Nephron progenitor cell (in vitro differentiated cells): ENCODE measurements at regions not wholly inside any gene's neighbourhood (a gene's known extent, or its start where the extent isn't known, plus 50 kb on each side); places are given as distances from the start of the nearest gene placed in this dataset.

Experiments used
- DNase-seq: peaks from one replicate; pipeline ENCODE4 v3.0.0; 2021
- H3K27ac Mint-ChIP-seq: 2 replicates; pipeline ENCODE4 v1.8.0; 2021; ENCODE audit warnings: mild to moderate bottlenecking, moderate library complexity, mixed read lengths
- H3K27me3 Mint-ChIP-seq: 2 replicates; pipeline ENCODE4 v1.8.0; 2021; ENCODE audit warnings: mild to moderate bottlenecking, low read depth, mixed read lengths; ENCODE audit not compliant: poor library complexity
- H3K36me3 Mint-ChIP-seq: 2 replicates; pipeline ENCODE4 v1.8.0; 2021; ENCODE audit warnings: low read depth, mixed read lengths
- H3K4me1 Mint-ChIP-seq: 2 replicates; pipeline ENCODE4 v1.8.0; 2021; ENCODE audit warnings: mixed read lengths
- H3K4me3 Mint-ChIP-seq: 2 replicates; pipeline ENCODE4 v1.8.0; 2021; ENCODE audit warnings: mild to moderate bottlenecking, moderate library complexity, mixed read lengths
- H3K9me3 Mint-ChIP-seq: 2 replicates; pipeline ENCODE4 v1.8.0; 2021; ENCODE audit warnings: mild to moderate bottlenecking, moderate library complexity, mixed read lengths
- TF ChIP-seq, protein P1 (sequence below): fragments of 200-600 bp; sonication (generic); IDR thresholded peaks from 2 replicates; pipeline ENCODE4 v1.5.0; 2021; ENCODE audit warnings: antibody characterized with exemption

DNA sequence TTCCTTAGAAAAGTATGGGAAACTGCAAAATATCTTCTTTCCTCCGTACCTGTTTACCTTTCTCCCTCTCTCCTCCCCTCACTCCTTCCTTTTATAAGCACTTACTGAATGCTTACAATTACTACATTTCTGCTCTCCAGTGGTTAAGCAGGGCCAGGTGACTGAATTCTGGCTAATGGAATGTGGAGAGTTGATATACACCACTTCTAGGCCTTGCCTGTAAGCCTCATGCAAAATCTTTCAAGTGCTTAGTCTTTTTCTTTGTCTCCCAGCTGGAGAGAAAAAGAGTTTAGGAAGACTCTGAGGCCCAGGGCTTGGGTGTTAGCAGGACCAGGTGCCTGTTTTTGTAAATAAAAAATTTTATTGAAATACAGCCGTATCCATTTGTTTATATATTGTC, 77.7 kb upstream of the CACNA1E start:
- Mint-ChIP-seq H3K27me3 (peaks cover 10% of the 10 kb centered on the region), H3K4me1 (peaks cover 6% of the 10 kb centered on the region)

DNA sequence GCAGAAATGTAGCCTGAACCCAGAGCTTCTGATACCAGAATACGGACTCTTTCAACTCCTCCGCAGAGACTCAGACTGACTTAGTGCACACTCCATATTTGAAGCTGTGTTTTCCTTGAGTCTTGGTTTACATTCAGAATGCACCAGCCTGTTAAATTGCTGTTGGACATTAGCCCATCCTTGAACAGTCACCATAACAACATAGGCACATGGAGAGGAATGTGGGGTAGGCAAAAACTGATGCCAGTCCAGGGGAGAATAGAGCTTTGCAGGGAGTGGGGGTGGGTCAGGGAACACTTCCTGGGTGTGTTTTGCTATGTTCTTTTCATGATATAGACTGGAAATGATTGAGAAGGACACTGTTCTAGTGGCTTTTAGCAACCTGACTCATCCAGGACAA, 76.3 kb upstream of the CACNA1E start:
- peaks cover 2% of the 10 kb centered on the region for H3K9me3 Mint-ChIP-seq
- peaks cover 12% of the 10 kb centered on the region for H3K27me3 Mint-ChIP-seq
- no peak for DNase-seq
- TF ChIP-seq, protein P1, sequence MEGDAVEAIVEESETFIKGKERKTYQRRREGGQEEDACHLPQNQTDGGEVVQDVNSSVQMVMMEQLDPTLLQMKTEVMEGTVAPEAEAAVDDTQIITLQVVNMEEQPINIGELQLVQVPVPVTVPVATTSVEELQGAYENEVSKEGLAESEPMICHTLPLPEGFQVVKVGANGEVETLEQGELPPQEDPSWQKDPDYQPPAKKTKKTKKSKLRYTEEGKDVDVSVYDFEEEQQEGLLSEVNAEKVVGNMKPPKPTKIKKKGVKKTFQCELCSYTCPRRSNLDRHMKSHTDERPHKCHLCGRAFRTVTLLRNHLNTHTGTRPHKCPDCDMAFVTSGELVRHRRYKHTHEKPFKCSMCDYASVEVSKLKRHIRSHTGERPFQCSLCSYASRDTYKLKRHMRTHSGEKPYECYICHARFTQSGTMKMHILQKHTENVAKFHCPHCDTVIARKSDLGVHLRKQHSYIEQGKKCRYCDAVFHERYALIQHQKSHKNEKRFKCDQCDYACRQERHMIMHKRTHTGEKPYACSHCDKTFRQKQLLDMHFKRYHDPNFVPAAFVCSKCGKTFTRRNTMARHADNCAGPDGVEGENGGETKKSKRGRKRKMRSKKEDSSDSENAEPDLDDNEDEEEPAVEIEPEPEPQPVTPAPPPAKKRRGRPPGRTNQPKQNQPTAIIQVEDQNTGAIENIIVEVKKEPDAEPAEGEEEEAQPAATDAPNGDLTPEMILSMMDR, result no peak
- no peaks in the 10 kb centered on the region for H3K4me1 Mint-ChIP-seq
- no peak overlapping the region for H3K4me3 Mint-ChIP-seq
- H3K36me3 Mint-ChIP-seq, result no peaks in the 10 kb centered on the region
- H3K27ac Mint-ChIP-seq, result no peak overlapping the region

More for the DNA sequence above, 77.7 kb upstream of the CACNA1E start:
- DNase-seq, result no peak
- no peak overlapping the region for H3K4me3 Mint-ChIP-seq
- no peak overlapping the region for H3K27ac Mint-ChIP-seq
- TF ChIP-seq, protein P1, result no peak
- H3K9me3 Mint-ChIP-seq, result no peaks in the 10 kb centered on the region
- no peaks in the 10 kb centered on the region for H3K36me3 Mint-ChIP-seq

DNA sequence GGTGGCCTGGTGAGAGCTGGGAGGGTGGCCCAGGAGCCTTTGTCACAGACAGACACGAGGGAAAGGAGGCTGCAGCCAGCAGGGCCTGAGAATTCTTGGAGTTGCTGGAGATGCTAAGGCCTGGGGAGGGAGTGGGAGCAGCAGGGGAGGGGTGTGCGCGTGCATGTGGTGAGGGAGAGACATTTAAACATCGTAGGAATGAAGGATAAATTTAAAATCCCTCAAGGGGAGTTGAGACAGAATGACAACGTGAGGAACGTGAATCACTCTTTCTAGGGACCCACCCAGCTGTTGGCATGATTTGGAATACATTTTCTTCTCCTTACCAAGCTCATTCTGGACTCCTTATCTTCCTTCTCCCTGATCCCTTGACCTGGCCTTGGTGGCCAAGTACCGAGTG, 73.3 kb upstream of the CACNA1E start:
- Mint-ChIP-seq H3K36me3 (no peaks in the 10 kb centered on the region), H3K27ac (no peak overlapping the region)

DNA sequence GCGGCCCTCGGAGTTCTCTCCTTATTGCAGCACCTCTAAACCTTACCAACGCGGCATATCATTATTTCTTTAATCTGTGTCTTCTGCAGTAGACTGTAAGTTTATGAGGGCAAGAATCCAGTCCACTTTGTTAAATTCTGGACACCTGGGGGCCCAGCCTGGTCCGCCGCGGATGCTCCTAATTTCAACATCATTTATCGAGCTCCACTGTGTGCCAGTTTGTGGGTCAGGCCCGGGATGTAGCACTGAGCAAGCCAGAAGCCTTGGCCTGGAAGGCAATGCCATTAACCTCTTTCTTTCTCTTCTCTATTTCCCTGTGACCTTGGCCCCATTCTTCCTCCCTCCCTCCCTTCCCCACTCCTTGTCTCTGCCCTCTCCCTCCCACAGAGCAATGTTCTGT, 70.6 kb upstream of the CACNA1E start:
- DNase-seq, result no peak
- Mint-ChIP-seq H3K27me3 (peaks cover 21% of the 10 kb centered on the region), H3K4me1 (no peaks in the 10 kb centered on the region), H3K36me3 (no peaks in the 10 kb centered on the region), H3K9me3 (peaks cover 3% of the 10 kb centered on the region), H3K4me3 (no peak overlapping the region), H3K27ac (no peak overlapping the region)
- TF ChIP-seq, protein P1, result no peak

More for the DNA sequence above, 73.3 kb upstream of the CACNA1E start:
- Mint-ChIP-seq H3K9me3 (peaks cover 3% of the 10 kb centered on the region), H3K27me3 (peaks cover 12% of the 10 kb centered on the region), H3K4me1 (no peaks in the 10 kb centered on the region), H3K4me3 (no peak overlapping the region)
- no peak for DNase-seq
- TF ChIP-seq, protein P1, result no peak

DNA sequence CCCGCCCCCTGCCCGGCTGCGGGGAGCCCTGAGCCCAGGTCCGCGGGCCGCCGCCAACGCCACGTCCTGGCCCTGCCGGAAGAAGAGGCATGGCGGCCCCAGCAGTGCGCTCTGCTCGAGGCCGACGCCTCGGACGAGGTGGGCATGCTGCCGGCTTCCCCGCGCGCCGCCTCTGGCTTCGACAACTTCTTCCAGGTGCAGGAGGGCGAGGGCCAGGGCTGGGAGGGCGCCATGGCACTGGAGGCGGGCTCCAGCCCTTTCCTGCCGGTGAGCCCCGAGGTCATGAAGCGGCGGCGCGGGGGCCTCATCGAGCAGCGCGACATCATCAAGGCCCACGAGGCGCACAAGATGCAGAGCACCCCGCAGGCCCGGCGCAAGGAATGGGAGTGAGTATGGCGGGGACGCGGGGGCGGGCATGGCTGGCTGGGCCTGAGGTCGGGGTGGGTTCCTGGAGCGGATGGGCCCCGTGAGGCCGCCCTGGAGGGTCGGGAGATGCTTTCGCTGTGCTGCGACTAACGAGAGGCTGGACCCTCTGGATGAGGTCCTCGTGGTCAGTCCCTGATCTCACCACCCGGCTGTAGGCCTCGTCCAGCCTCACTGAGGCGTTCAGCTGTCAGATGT, 70.0 kb upstream of the CACNA1E start:
- H3K4me3 Mint-ChIP-seq, result no peak overlapping the region
- H3K27me3 Mint-ChIP-seq, result peaks cover 21% of the 10 kb centered on the region
- DNase-seq, result no peak
- H3K27ac Mint-ChIP-seq, result no peak overlapping the region
- H3K36me3 Mint-ChIP-seq, result no peaks in the 10 kb centered on the region
- TF ChIP-seq, protein P1, result no peak
- H3K9me3 Mint-ChIP-seq, result peaks cover 3% of the 10 kb centered on the region
- no peaks in the 10 kb centered on the region for H3K4me1 Mint-ChIP-seq

DNA sequence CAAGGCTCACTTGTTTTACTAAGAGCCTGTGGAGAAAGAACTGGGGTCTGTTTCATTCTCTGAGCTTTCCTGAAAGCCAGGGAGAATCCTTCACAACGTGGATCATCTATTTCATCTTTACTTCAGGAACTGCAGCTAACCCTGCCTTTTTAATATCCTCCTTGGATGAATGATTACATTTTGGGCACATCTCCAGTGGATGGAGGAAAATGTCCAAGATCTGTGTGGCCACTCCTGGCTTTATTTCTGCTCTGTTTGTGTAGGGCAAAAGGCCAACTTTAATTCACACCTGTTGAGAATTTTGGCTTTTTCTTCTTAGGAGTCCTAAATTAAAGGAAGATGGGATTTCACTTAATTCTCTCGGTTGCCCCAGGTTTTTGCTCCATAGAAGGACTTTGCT, 69.5 kb upstream of the CACNA1E start:
- DNase-seq, result no peak
- Mint-ChIP-seq H3K4me1 (no peaks in the 10 kb centered on the region), H3K27me3 (peaks cover 21% of the 10 kb centered on the region), H3K36me3 (no peaks in the 10 kb centered on the region), H3K4me3 (no peak overlapping the region), H3K9me3 (peaks cover 3% of the 10 kb centered on the region), H3K27ac (no peak overlapping the region)
- TF ChIP-seq, protein P1, result no peak
